PC-9 (cell line): ENCODE measurements at regions not wholly inside any gene's neighbourhood (a gene's known extent, or its start where the extent isn't known, plus 50 kb on each side); places are given as distances from the start of the nearest gene placed in this dataset.

Source experiments
- BruUV-seq: library from RNA; stranded (reverse); fragments of 400-500 nt; replicated peaks from 2 replicates; lab custom pipeline; 2021; lab: Mats Ljungman, UMichigan
- CTCF ChIA-PET: fragments of 300-600 bp; sonication (Branson Sonifier 250); formaldehyde crosslinking; loops from one replicate; lab custom pipeline; 2022; ENCODE audit warnings: antibody characterized with exemption; lab: Charles Lee
- POLR2A ChIA-PET: fragments of 300-600 bp; sonication (Branson Sonifier 250); formaldehyde crosslinking; loops from one replicate; lab custom pipeline; 2022; ENCODE audit warnings: antibody characterized with exemption; ENCODE audit not compliant: unreplicated experiment; lab: Charles Lee
- DNase-seq, 2 experiments: peaks; one replicate each; pipeline versions ENCODE4 v3.0.0 to v3.0.0-alpha.2; 2015 to 2022; ENCODE audit warnings: mixed read lengths in 1 of 2
- H2AFZ ChIP-seq: fragments of 200-600 bp; sonication (generic); 2 replicates; pipeline ENCODE4 v1.8.1; 2017; ENCODE audit warnings: antibody characterized with exemption
- H3F3A ChIP-seq: fragments of 200-600 bp; sonication (generic); 2 replicates; pipeline ENCODE4 v1.8.1; 2017; ENCODE audit warnings: antibody characterized with exemption, mild to moderate bottlenecking, low read depth; ENCODE audit not compliant: insufficient read depth
- H3K27ac ChIP-seq: fragments of 200-600 bp; sonication (generic); 2 replicates; pipeline ENCODE4 v1.6.1; 2016; ENCODE audit warnings: mixed run types
- H3K27me3 ChIP-seq: fragments of 200-600 bp; sonication (generic); 2 replicates; pipeline ENCODE4 v1.6.1; 2016; ENCODE audit warnings: low read depth, mixed run types; ENCODE audit not compliant: insufficient read depth
- H3K36me3 ChIP-seq: fragments of 200-600 bp; sonication (generic); 2 replicates; pipeline ENCODE4 v1.6.1; 2016; ENCODE audit warnings: low read depth, mixed run types
- H3K4me1 ChIP-seq: fragments of 200-600 bp; sonication (generic); replicated peaks from 2 replicates; pipeline ENCODE4 v1.6.1; 2016; ENCODE audit warnings: mixed run types; ENCODE audit not compliant: insufficient read depth
- H3K4me2 ChIP-seq: fragments of 200-600 bp; sonication (generic); 2 replicates; pipeline ENCODE4 v1.6.1; 2017; ENCODE audit warnings: mixed run types
- H3K4me3 ChIP-seq: fragments of 200-600 bp; sonication (generic); 2 replicates; pipeline ENCODE4 v1.6.1; 2016; ENCODE audit warnings: mixed run types
- H3K79me2 ChIP-seq: fragments of 200-600 bp; sonication (generic); 2 replicates; pipeline ENCODE4 v1.6.1; 2017; ENCODE audit warnings: low read depth, mixed run types
- H3K9me2 ChIP-seq: fragments of 200-600 bp; sonication (generic); 2 replicates; pipeline ENCODE4 v1.8.1; 2017; ENCODE audit warnings: mild to moderate bottlenecking; ENCODE audit not compliant: insufficient read depth
- H3K9me3 ChIP-seq: fragments of 200-600 bp; sonication (generic); 2 replicates; pipeline ENCODE4 v1.8.1; 2016; ENCODE audit warnings: low read depth; ENCODE audit not compliant: insufficient read depth
- H4K20me1 ChIP-seq: fragments of 200-600 bp; sonication (generic); 2 replicates; pipeline ENCODE4 v1.8.1; 2017; ENCODE audit not compliant: insufficient read depth
- EZH2 ChIP-seq: fragments of 200-600 bp; sonication (generic); IDR thresholded peaks from 2 replicates; pipeline ENCODE4 v1.8.0; 2017; ENCODE audit warnings: antibody characterized with exemption, low read depth
- intact Hi-C: fragments of 100-400 bp; cut with micrococcal nuclease; formaldehyde crosslinking; loops from one replicate; pipeline ENCODE4 v1.10.0; 2022; ENCODE audit not compliant: unreplicated experiment
- TF ChIP-seq, protein P1 (sequence below): fragments of 200-600 bp; sonication (generic); conservative IDR thresholded peaks from 2 replicates; pipeline ENCODE4 v1.6.1; 2017; ENCODE audit warnings: mixed run types, antibody characterized with exemption, mild to moderate bottlenecking, moderate library complexity

DNA sequence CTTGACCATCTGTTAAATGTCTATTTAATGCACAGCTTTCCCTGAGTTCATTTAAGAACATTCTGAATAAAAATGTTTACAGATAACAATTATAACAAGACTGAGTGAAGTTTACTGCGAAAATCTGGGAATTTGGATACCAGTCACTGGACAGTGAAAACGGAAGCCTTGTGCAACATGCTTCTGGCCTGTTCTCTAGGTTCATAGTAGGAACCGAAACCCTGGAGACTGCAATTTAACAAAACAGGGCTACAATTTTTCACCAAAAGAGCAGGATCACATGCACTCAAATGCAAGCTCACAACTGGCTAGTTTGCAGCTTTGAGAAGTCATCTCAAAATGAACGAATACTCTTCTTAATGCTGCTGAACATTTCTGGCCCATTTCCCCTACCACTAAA, 435.9 kb downstream of the NR2F2 start:
- H3F3A ChIP-seq: no peaks in the 10 kb centered on the region
- ChIA-PET POLR2A (no interaction called here), CTCF (no interaction called here)
- no peaks in the 10 kb centered on the region for H4K20me1 ChIP-seq
- DNase-seq: no peak
- peaks cover 10% of the 10 kb centered on the region for H3K27me3 ChIP-seq
- H3K4me3 ChIP-seq: no peak overlapping the region
- no peak overlapping the region for H3K27ac ChIP-seq
- H3K79me2 ChIP-seq: no peaks in the 10 kb centered on the region
- intact Hi-C loops: no loop called here
- no peaks in the 10 kb centered on the region for H3K4me1 ChIP-seq
- H3K9me3 ChIP-seq: no peaks in the 10 kb centered on the region; the same call in 1 of the 2 replicates
- no peak for TF ChIP-seq EZH2
- TF ChIP-seq, protein P1, sequence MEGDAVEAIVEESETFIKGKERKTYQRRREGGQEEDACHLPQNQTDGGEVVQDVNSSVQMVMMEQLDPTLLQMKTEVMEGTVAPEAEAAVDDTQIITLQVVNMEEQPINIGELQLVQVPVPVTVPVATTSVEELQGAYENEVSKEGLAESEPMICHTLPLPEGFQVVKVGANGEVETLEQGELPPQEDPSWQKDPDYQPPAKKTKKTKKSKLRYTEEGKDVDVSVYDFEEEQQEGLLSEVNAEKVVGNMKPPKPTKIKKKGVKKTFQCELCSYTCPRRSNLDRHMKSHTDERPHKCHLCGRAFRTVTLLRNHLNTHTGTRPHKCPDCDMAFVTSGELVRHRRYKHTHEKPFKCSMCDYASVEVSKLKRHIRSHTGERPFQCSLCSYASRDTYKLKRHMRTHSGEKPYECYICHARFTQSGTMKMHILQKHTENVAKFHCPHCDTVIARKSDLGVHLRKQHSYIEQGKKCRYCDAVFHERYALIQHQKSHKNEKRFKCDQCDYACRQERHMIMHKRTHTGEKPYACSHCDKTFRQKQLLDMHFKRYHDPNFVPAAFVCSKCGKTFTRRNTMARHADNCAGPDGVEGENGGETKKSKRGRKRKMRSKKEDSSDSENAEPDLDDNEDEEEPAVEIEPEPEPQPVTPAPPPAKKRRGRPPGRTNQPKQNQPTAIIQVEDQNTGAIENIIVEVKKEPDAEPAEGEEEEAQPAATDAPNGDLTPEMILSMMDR: no peak
- H3K36me3 ChIP-seq: no peaks in the 10 kb centered on the region
- no peaks in the 10 kb centered on the region for H3K9me2 ChIP-seq
- no peak overlapping the region for H2AFZ ChIP-seq
- H3K4me2 ChIP-seq: no peak overlapping the region
- BruUV-seq: no TSS peak

- H3K9me2 ChIP-seq: no peaks in the 10 kb centered on the region
- H3K27ac ChIP-seq: no peak overlapping the region
- peaks cover 10% of the 10 kb centered on the region for H3K27me3 ChIP-seq
- H3F3A ChIP-seq: no peaks in the 10 kb centered on the region
- no TSS peak for BruUV-seq
- ChIA-PET CTCF (no interaction called here), POLR2A (no interaction called here)
- no peaks in the 10 kb centered on the region for H4K20me1 ChIP-seq
- no peaks in the 10 kb centered on the region for H3K4me1 ChIP-seq
- H3K4me3 ChIP-seq: no peak overlapping the region
- intact Hi-C loops: no loop called here
- no peaks in the 10 kb centered on the region for H3K79me2 ChIP-seq
- no peak overlapping the region for H3K4me2 ChIP-seq
- H3K9me3 ChIP-seq: no peaks in the 10 kb centered on the region; the same call in 1 of the 2 replicates
- no peak for DNase-seq
- TF ChIP-seq EZH2: no peak
- TF ChIP-seq, protein P1: no peak
- no peaks in the 10 kb centered on the region for H3K36me3 ChIP-seq
- no peak overlapping the region for H2AFZ ChIP-seq
Observed at GRCh38 chr15:96767703-96768434, 437.4 kb downstream of the NR2F2 start.

- H3K4me2 ChIP-seq: no peak overlapping the region
- H3F3A ChIP-seq: no peaks in the 10 kb centered on the region
- CTCF ChIA-PET: no interaction called here
- H3K9me3 ChIP-seq: no peaks in the 10 kb centered on the region
- intact Hi-C loops: no loop called here
- no TSS peak for BruUV-seq
- POLR2A ChIA-PET: no interaction called here
- H3K9me2 ChIP-seq: no peaks in the 10 kb centered on the region
- H3K36me3 ChIP-seq: no peaks in the 10 kb centered on the region
- no peak for DNase-seq
- no peaks in the 10 kb centered on the region for H3K4me1 ChIP-seq
- H4K20me1 ChIP-seq: no peaks in the 10 kb centered on the region
- H3K27ac ChIP-seq: no peak overlapping the region
- H3K79me2 ChIP-seq: no peaks in the 10 kb centered on the region
- TF ChIP-seq, protein P1: no peak
- no peak for TF ChIP-seq EZH2
- H2AFZ ChIP-seq: no peak overlapping the region
- H3K4me3 ChIP-seq: no peak overlapping the region
- peaks cover 10% of the 10 kb centered on the region; the same call in 1 of the 2 replicates for H3K27me3 ChIP-seq
Observed at GRCh38 chr15:96768435-96768789, 437.9 kb downstream of the NR2F2 start.
